Subcutaneous abdominal adipose tissue (tissue), 5 donors: ENCODE measurements at regions not wholly inside any gene's neighbourhood (a gene's known extent, or its start where the extent isn't known, plus 50 kb on each side); places are given as distances from the start of the nearest gene placed in this dataset.

ENCODE experiments used
- H3K27ac ChIP-seq: one replicate; pipeline ENCODE4 v1.7.0; 2013; ENCODE audit warnings: low read depth, mild to moderate bottlenecking, inconsistent platforms, low read length, moderate library complexity
- H3K27me3 ChIP-seq, 5 donors: one replicate each; pipeline ENCODE4 v1.7.0; 2013; ENCODE audit warnings: low read length in 5 of 5, inconsistent platforms in 1 of 5; ENCODE audit not compliant: control insufficient read depth in 5 of 5, insufficient read depth in 4 of 5
- H3K36me3 ChIP-seq, 5 donors: one replicate each; pipeline ENCODE4 v1.7.0; 2013; ENCODE audit warnings: low read length in 5 of 5; ENCODE audit not compliant: control insufficient read depth in 5 of 5, insufficient read depth in 5 of 5
- H3K4me1 ChIP-seq, 5 donors: one replicate each; pipeline ENCODE4 v1.7.0; 2013; ENCODE audit warnings: low read length in 5 of 5, mild to moderate bottlenecking in 3 of 5, moderate library complexity in 1 of 5; ENCODE audit not compliant: control insufficient read depth in 5 of 5, insufficient read depth in 5 of 5
- H3K4me3 ChIP-seq, 5 donors: one replicate each; pipeline ENCODE4 v1.7.0; 2013; ENCODE audit warnings: low read length in 5 of 5, low read depth in 1 of 5
- H3K9ac ChIP-seq, 5 donors: one replicate each; pipeline ENCODE4 v1.7.0; 2013; ENCODE audit warnings: low read length in 5 of 5, mild to moderate bottlenecking in 4 of 5, moderate library complexity in 3 of 5
- H3K9me3 ChIP-seq, 5 donors: one replicate each; pipeline ENCODE4 v1.7.0; 2013; ENCODE audit warnings: low read length in 5 of 5; ENCODE audit not compliant: control insufficient read depth in 5 of 5
- donor health status: healthy.
- donor health status: healthy.
- donor health status: healthy.
- donor health status: healthy.
- donor health status: healthy.

- no peaks in the 10 kb centered on the region for H3K4me1 ChIP-seq
- H3K4me3 ChIP-seq = no peak overlapping the region
- no peak overlapping the region for H3K27ac ChIP-seq
- H3K36me3 ChIP-seq = no peaks in the 10 kb centered on the region
- no peaks in the 10 kb centered on the region for H3K27me3 ChIP-seq
- H3K9me3 ChIP-seq = no peaks in the 10 kb centered on the region
- H3K9ac ChIP-seq = no peak overlapping the region
Measured at GRCh38 chr16:62254847-62255246, 218.6 kb upstream of the CDH8 start.

GRCh38 chr16:62254372-62254771 lies 218.1 kb upstream of the CDH8 start:
- H3K36me3 ChIP-seq = no peaks in the 10 kb centered on the region
- H3K27ac ChIP-seq = no peak overlapping the region
- no peaks in the 10 kb centered on the region for H3K9me3 ChIP-seq
- no peaks in the 10 kb centered on the region for H3K27me3 ChIP-seq
- H3K4me3 ChIP-seq = no peak overlapping the region
- H3K9ac ChIP-seq = no peak overlapping the region
- H3K4me1 ChIP-seq = no peaks in the 10 kb centered on the region

GRCh38 chr16:62253966-62254365 lies 217.7 kb upstream of the CDH8 start:
- Histone ChIP-seq H3K4me3 (no peak overlapping the region), H3K4me1 (no peaks in the 10 kb centered on the region), H3K36me3 (no peaks in the 10 kb centered on the region), H3K9ac (no peak overlapping the region), H3K27ac (no peak overlapping the region), H3K27me3 (no peaks in the 10 kb centered on the region), H3K9me3 (no peaks in the 10 kb centered on the region)

GRCh38 chr16:62249069-62249468 lies 212.8 kb upstream of the CDH8 start:
- H3K9me3 ChIP-seq = no peaks in the 10 kb centered on the region
- no peak overlapping the region for H3K9ac ChIP-seq
- H3K4me3 ChIP-seq = no peak overlapping the region
- no peaks in the 10 kb centered on the region for H3K27me3 ChIP-seq
- H3K27ac ChIP-seq = no peak overlapping the region
- no peaks in the 10 kb centered on the region for H3K36me3 ChIP-seq
- no peaks in the 10 kb centered on the region for H3K4me1 ChIP-seq

GRCh38 chr16:62240722-62241121 lies 204.5 kb upstream of the CDH8 start:
- no peaks in the 10 kb centered on the region for H3K27me3 ChIP-seq
- H3K36me3 ChIP-seq = no peaks in the 10 kb centered on the region
- no peak overlapping the region for H3K27ac ChIP-seq
- H3K4me3 ChIP-seq = no peak overlapping the region
- H3K4me1 ChIP-seq = no peaks in the 10 kb centered on the region
- H3K9ac ChIP-seq = no peak overlapping the region
- no peaks in the 10 kb centered on the region for H3K9me3 ChIP-seq

GRCh38 chr16:62225675-62226074 lies 189.4 kb upstream of the CDH8 start:
- no peaks in the 10 kb centered on the region for H3K9me3 ChIP-seq
- no peak overlapping the region for H3K27ac ChIP-seq
- H3K27me3 ChIP-seq = no peaks in the 10 kb centered on the region
- no peak overlapping the region for H3K9ac ChIP-seq
- H3K4me1 ChIP-seq = no peaks in the 10 kb centered on the region
- no peaks in the 10 kb centered on the region for H3K36me3 ChIP-seq
- H3K4me3 ChIP-seq = peak overlapping the region in 4 of 5 donors; percentile 6 to 26 (median 22)

GRCh38 chr16:62224646-62225209 lies 188.5 kb upstream of the CDH8 start:
- Histone ChIP-seq H3K4me3 (no peak overlapping the region), H3K36me3 (no peaks in the 10 kb centered on the region), H3K4me1 (no peaks in the 10 kb centered on the region), H3K9ac (no peak overlapping the region), H3K27ac (no peak overlapping the region), H3K9me3 (no peaks in the 10 kb centered on the region), H3K27me3 (no peaks in the 10 kb centered on the region)

GRCh38 chr16:62216837-62217236 lies 180.6 kb upstream of the CDH8 start:
- no peaks in the 10 kb centered on the region for H3K36me3 ChIP-seq
- no peak overlapping the region for H3K27ac ChIP-seq
- H3K9me3 ChIP-seq = no peaks in the 10 kb centered on the region
- no peaks in the 10 kb centered on the region for H3K4me1 ChIP-seq
- no peak overlapping the region for H3K9ac ChIP-seq
- H3K4me3 ChIP-seq = no peak overlapping the region
- peaks cover 0 to 3% (median 0%) of the 10 kb centered on the region in 5 donors for H3K27me3 ChIP-seq

GRCh38 chr16:62213763-62214162 lies 177.5 kb upstream of the CDH8 start:
- Histone ChIP-seq H3K9ac (no peak overlapping the region), H3K36me3 (no peaks in the 10 kb centered on the region)

GRCh38 chr16:62208934-62209333 lies 172.7 kb upstream of the CDH8 start:
- Histone ChIP-seq H3K9me3 (no peaks in the 10 kb centered on the region), H3K27ac (no peak overlapping the region), H3K4me1 (no peaks in the 10 kb centered on the region), H3K4me3 (no peak overlapping the region), H3K36me3 (no peaks in the 10 kb centered on the region), H3K27me3 (peaks cover 0 to 3% (median 0%) of the 10 kb centered on the region in 5 donors), H3K9ac (no peak overlapping the region)

More at GRCh38 chr16:62213763-62214162, 177.5 kb upstream of the CDH8 start:
- H3K27ac ChIP-seq = no peak overlapping the region
- H3K27me3 ChIP-seq = peaks cover 0 to 3% (median 0%) of the 10 kb centered on the region in 5 donors
- no peaks in the 10 kb centered on the region for H3K9me3 ChIP-seq
- H3K4me1 ChIP-seq = no peaks in the 10 kb centered on the region
- H3K4me3 ChIP-seq = no peak overlapping the region

GRCh38 chr16:62205459-62205858 lies 169.2 kb upstream of the CDH8 start:
- no peak overlapping the region for H3K4me3 ChIP-seq
- H3K27me3 ChIP-seq = no peaks in the 10 kb centered on the region
- H3K9ac ChIP-seq = no peak overlapping the region
- no peaks in the 10 kb centered on the region for H3K4me1 ChIP-seq
- H3K27ac ChIP-seq = no peak overlapping the region
- H3K36me3 ChIP-seq = no peaks in the 10 kb centered on the region
- H3K9me3 ChIP-seq = no peaks in the 10 kb centered on the region
